NCI-H2081 (cell line): ENCODE measurements at regions not wholly inside any gene's neighbourhood (a gene's known extent, or its start where the extent isn't known, plus 50 kb on each side); places are given as distances from the start of the nearest gene placed in this dataset.

Experiments used
- DNase-seq, 2 experiments: peaks; one replicate each; lab custom pipeline; 2025; lab: John Stamatoyannopoulos, UW

DNA sequence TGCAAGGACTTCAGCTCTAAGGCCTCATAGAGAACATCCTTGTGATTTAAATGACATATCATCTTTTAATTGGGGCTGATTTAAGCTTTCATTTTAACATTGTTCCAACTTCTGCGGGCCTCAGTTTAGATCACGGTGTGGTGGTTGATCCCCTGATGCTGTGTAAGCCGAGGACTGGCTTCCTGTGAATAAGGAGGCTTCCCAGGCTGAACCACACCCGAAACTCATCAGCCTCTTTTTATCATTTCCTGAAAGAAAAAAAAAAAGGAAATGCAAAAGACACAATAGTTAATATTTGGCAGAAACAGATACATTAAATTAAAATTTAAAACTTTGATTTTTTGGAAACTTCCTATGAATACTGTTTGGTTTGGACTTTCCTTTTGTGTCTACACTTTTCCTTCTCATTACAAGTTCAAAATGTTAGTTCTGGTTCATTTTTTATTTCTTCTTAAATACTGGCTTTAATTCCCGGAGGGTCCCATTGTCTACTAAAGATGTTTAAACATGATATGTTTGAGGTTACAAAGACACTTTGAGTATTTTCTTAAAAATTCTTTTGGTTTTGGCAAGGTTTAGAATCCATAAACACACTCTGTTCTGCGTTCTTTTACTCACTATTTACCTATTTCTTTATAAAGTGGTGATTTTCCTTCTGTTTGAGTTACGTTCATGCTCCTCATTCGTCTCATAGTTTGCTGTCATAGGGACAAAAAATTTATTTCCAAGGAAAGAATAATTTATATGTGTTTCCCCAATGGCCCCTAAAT lies 230.0 kb upstream of the SULF2 start:
- no peak for DNase-seq

DNA sequence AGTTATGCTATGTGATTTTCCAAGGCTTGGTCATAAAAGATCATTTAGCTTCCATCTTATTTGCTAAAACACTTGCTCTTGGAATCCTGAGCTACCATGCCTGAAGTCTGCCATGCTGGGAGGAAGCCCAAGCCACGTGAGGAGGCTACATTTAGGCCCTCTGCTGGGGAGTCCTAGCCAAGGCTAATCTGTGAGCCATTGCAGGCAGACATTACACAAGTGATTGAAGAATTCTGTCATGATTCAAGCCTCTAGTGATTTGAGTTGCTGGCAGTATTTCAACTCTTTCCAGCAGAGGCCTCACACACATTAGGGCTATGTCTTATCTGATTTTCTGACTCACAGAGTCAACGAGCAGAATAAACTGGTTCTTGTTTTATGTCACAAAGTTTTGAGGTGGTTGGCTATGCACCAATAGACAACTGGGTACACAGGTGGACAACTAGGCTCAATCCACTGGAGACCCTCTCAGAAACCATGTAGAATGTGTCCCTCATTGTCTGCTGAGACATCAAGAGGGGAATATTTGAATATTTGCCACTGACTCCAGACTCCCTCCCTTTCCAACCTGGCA lies 227.2 kb upstream of the SULF2 start:
- DNase-seq, result no peak

DNA sequence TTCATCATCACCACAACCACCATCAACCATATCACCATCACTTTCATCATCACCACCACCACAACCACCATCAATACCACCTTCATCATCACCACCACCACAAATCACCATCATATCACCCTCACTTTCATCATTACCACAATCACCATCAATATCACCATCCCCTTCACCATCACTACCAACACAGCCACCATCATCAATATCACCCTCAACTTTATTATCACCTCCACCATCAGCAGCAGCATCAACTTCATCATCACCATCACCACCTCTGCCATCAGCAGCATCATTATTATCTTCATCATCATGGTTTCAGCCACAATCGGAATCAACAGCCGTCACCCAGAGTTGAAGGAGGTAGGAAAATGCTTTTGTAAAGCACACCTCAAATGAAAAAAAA lies 225.7 kb upstream of the SULF2 start:
- DNase-seq, result no peak

DNA sequence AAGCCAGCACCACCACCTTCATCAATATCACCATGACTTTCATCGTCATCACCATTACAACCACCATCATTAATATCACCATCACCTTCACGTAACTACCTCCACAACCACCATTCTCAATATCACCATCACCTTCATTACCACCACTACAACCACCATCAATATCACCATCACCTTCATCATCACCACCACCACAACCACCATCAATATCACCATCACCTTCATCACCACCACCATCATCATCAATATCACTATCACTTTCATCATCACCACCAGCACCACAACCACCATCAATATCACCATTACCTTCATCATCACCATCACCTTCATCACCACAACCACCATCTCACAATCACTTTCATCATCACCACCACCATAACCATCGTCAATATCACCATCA lies 225.3 kb upstream of the SULF2 start:
- DNase-seq, result no peak

DNA sequence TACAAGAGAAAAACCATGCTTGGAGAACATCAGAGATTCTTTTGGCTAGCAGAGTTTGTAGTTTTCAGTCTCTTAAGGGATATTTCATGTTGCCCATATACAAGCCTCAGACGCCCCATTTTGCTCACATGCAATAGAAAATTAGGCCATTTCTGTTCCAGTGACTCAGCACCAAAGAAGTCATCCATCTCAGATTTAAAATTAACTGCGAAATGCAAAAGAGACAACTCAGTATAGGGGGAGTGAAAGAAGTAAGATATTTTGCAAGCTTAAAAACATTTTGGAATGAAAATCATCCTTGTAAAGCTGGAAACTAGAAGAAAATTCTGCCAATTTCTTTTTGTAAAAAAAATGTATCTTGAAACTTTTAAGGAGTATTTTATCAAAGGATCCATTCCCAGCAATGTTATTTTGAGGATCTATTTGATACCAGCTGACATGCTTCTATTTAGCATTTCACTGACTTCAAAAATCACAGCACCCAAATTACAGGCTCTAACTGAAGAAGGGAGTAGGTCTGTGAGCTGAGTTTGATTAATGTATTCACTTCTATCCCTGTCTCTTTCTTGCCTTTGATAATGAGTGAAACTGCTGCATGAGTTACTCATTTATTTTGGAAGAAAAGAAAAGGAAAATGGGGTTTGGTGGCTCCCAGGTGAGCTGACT lies 223.7 kb upstream of the SULF2 start:
- DNase-seq, result no peak

DNA sequence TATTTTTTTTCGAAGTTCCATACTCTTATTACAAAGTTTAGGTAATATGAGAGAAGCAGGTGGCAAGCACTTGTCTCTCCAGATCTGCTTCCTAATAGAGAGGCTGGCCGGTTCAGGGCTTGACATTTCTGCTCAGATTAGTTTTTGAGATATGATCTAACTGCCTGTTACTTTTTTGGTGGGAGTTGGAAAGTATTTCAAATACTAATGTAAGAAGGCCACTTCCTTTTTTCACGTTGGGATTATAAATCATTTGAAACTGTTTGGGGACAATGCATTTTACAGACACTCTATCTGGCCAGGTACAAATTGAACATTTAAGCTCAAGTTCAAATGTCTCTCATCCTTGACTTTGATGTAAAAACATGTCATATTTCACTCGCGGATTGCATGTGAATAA lies 222.1 kb upstream of the SULF2 start:
- no peak for DNase-seq

DNA sequence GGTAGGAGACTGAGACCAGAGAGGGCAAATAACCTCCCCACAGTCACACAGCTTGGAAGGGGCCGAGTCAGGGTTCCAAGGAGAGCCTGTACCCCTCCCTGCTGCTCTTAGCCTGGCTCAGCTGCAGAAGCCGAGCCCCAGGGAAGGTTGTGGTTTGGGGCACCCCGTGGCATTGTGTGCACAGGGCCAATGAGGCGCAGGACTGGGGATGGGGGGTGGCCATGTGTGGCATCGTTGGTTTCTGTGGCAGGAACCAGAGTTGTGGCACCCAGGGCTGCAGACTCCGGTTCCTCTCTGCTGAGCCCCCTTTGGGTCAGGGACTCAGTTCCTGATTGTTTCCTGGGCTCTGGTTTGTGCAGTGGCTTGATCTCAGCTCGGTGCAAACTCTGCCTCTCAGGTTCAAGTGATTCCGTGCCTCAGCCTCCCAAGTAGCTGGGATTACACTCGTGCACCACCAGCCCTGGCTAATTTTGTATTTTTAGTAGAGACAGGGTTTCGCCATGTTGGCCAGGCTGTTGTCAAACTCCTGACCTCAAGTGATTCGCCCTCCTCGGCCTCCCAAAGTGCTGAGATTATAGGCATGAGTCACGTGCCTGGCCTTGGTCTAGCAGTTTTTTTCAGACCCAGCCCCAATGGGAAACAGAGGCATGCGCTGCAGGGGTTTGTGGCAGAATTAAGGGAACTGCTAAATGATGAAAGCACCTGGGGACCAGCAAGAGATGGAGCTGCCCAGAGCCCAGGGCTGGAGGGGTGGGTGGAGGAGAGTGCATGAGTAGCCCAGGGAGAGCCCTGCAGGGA lies 221.0 kb upstream of the SULF2 start:
- DNase-seq, result no peak

DNA sequence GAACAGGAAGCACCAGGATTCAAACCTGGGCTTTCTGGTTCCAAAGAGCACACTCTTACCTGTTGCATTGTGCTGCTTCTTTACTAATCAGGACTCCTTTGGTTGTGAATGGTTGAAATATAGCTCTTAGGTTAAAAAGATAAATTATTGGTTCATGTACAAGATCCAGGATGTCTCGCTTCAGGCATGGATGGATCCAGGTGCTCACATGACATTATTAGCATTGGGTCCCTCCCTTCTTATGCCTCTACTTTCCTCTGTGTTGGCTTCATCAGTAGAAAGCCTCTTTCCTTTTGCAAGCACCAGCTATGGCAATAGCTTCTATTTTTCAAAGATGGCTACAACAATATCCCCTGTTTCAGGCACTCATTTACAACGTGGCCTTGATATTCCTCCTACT lies 217.7 kb upstream of the SULF2 start:
- no peak for DNase-seq

DNA sequence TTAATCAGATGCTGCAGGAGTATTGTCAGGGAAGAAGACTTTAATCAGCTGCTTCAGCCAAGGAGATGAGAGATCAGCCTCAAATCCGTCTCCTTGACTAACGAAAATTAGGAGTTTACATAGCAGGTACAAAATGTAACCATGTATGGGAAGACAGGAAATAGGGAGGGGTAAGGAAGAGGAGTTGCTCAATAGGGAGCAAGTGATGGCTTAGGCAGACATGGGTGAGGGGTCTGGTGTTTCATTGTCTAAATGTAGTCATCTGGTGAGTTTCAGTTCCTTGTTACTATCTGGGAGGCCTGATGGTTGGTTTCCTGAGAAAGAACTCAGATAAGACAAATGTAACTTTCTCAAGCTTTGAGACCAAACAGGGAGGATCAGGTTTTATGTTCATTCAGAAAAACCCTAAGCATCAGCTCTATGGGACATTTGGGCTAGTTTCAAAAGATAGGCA lies 217.3 kb upstream of the SULF2 start:
- no peak for DNase-seq

DNA sequence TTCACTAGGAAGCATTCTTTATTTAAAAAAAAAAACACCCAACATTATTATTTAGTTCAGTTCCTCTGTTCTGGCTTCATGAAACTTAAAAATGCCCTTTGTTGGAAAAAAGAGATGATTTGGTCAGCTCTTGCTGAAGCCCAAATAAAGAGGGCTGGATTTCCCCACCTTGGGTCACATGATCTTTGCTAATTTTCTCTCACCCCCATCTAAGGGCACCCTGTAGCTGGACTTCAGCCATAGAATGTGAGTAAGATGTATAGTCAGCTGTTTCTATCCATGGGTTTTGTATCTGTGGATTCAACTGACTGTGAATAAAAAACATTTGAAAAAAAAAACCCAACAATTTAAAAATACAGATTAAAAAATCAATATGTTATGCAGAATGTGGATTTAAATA lies 213.9 kb upstream of the SULF2 start:
- DNase-seq, result no peak

DNA sequence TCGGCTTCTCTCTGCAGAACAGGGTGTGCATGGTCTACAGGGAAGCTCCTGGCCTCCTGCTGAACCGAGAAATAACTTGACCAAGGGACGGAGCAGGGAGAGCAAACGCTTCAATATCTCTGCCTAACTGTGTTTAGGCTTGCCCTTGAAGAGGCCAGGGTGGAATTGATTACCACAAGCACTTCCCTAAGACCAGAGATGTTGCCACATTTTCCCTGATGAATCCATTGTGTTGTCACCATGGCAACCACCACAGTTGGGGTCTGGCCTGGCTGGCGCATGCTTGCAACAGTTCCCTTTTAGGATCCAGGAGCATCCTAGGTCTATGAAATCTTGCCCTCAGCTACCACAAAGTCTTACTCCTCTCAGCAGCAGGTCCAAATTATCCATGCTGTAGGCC lies 213.5 kb upstream of the SULF2 start:
- DNase-seq, result no peak

DNA sequence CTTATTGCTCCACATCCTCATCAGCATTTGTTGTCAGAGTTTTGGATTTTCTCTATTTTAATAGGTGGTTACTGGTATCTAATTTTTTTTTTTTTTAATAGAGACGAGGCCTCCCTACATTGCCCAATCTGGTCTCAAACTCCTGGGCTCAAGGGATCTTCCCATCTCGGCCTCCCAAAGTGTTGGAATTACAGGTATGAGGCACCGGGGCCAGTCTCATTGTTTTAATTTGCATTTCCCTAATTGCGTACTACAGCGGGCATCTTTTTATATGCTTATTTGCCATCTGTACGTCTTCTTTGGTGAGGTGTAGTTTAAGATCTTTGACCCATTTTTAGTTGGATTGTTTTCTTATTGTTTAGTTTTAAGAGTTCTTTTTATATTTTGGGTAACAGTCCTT lies 210.4 kb upstream of the SULF2 start:
- DNase-seq, result no peak

DNA sequence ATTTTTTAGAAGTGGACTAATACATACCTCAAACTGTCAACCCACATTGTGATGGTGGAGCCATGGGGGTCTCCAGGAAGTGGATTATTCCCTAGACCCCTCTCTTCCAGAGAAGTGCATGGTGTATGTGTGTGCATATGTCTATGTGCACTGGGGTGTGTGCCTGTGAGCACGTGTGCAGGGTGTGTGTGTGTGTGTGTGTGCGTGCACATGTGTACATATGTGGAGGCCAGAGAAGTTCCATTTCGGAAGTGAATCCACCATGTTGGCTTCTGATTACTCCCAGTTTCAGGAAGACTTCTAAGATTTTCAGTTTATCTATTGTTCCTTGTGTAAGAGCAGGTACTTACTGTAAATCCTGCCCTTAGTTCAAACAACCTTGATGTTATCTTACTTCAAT lies 208.5 kb upstream of the SULF2 start:
- no peak for DNase-seq

DNA sequence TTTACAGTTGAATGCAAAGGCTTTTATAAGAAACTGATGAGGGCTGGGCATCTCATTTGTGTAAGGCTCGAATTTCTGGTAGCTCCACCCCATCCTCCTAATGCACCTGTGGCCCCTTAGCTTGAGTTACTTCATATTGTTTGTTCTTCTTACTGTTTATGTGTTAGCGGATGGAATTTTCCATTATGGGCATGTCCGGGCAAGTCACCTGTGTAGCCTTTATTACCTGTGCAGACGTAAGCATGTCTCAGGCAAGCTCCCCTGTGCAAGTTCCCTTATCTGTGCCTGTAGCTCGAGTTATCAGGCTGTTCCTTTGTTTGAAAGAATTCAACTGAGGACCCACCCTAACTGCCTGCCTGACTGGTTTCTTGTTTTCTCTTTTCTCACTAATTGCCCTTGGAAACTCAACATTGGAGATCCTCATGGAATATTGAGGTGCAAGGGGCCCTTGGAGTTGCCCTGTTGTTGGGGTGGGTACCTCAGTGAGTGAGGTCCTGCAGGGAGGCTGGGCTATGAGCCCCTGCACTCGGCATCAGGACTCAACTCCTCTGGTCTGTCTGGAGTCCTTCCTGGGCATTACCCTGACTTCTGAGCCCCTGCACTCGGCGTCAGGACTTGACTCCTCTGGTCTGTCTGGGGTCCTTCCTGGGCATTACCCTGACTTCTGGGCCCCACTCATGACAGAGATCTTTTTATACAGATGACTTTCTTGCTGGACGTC lies 207.9 kb upstream of the SULF2 start:
- DNase-seq, result no peak

DNA sequence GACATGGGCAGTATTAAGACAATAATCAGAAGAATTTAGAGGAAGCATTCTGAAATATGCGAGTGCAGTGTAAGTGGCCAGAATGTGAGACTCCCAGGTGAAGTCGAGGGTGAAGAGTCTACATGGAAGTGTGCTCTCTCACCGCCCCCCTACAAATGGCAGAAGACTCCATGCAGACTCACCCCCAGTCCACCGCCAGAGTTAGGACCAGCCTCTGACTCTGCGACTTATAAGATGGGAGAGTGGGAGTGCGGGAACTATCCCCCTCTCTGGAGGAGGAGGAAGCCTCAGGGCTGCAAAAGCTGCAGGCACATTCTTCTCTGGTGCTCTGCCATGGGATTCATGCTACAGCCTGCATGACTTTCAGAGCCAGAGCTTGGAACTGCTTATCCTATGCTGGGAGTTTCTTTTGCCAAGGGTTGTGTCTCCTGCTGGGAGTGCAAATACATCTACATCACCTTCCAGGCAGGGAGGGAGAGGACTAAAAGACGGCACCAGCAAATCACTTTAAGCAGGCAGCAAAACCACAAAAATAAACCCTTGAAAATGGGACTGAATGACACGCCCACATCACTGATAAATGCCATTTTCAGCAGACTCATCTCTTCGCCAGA lies 206.7 kb upstream of the SULF2 start:
- peak in 1 of 2 experiments; percentile 16 for DNase-seq

DNA sequence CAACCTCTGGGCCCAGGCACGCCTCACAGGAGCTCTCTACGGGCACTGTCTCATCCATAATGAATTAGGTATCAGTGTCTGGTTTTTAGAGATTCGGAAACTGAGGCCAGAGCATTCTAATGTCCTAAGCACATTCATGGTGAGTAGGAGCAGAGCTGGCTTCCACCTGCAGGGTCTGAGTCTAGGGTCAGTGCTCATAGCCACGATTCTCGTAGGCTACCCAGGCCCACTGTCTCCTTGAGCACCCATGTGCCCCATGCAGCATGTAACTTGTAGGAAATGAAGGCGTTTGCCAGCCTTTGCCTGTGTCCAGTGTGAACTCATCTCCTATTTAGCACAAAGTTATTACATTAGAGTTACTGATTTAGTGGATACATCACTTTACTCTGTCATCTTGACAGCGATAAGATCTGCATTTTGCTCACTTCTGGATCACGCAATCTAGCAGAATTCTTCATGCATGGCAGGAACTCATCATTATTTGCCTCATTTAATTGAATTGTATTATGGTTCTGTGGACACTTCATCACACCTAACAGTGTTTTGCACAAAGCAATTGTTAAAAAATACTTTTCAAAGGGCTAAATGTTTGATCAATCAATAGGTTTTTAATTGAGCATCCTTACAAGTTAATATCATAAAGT lies 205.3 kb upstream of the SULF2 start:
- no peak for DNase-seq

DNA sequence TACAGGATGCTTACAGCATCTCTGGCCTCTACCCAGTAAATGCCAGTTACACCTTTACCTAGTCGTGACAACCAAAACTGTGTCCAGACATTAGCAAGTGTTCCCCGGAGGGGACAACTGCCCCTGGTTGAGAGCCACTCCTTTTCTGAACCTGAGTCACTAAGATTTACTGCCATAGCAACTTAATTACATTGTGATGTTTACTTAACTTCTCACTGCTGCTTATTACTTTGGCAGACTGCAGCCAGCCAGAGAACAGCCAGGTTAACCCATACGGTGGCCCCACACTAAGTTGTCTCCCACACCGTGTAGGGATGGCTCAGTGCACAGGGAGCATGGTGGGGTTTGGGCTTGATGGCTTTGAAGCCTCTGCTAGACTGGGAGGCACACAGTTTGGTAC lies 204.7 kb upstream of the SULF2 start:
- DNase-seq, result peak in 1 of 2 experiments; percentile 30

DNA sequence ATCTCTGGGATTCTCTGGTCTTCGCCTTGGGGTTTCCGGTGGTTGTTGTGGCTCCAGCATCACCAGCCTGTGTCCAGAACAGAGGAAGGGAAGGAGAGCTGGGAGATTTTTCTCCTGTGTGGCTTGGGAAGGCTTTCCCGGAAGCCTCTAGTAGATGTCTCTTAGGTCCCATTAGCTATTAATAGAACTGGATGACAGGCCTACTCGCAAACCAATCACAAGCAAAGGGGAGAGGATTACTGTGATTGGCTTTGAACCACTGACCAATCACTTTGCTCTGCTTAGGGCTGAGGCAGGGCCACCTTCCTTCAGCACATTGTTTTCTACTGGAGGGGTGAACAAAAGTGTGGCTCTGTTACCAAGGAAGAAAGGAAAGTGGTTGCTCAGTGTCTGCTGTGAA lies 203.4 kb upstream of the SULF2 start:
- DNase-seq, result no peak

DNA sequence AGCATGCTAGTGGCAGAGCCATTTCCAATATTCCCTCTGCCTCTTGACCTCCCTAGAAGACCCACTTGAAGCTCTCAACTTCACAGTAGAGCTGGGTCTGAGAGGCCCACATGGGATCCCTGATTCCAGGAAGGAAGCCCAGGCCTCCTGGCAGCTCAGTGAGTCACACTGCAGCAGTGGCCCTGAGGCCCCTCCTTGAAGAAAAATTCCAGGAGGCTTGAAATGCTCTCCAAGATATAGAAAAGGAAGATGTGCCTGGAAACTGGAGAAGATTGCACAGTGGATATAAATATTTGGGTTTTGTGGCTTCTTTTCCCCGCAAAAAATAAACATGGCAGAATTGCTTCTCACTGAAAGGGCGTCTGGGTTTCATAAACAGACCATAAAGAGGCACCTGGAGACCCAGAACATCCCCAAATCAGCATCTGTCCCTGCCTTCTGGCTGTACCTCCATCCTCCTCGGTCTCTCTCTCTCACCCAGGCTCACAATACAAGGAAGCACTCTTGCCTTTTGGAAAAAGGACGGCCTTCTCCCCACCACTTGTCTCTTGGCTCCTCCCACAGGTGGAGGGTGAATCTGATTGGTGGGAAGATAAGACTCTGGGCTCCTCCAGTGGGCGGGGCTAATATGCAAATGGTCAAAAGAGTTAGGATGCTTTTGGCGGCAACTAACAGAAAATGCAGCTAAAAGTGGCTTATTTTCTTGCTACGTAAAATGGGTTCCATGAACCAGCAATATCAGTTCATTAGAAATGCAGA lies 200.0 kb upstream of the SULF2 start:
- no peak for DNase-seq

DNA sequence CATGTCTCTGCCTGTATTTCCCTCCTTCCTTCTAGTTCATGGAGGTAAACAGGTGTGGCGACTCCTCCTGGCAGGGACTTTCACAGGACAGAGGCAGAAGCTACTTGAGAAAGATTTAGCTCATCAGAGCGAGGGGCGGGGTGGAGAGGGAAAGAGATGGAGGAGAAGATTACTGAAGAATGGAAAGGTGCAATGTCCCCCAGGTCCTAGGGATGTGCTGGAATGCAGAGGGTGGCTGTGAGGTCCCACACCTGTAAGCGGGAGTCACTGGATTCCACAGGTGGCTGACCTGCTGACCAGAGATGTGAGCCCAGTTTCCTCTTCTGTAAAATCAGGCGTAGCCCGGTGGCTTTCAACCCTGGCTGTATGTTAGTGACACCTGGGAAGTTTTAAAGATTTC lies 199.2 kb upstream of the SULF2 start:
- no peak for DNase-seq
